ENCODE measurements at regions not wholly inside any gene's neighbourhood (a gene's known extent, or its start where the extent isn't known, plus 50 kb on each side); places are given as distances from the start of the nearest gene placed in this dataset.

- no peak overlapping the region for H3K27ac ChIP-seq
- intact Hi-C loops (cut with DNase I; ENCODE audit: low total_unique reads), result no loop called here
- no peak overlapping the region for H3K4me3 ChIP-seq
- no peaks in the 10 kb centered on the region for H3K4me1 ChIP-seq
- H3K9me3 ChIP-seq, result no peaks in the 10 kb centered on the region
- TF ChIP-seq POLR2A (IDR thresholded peaks at IDR 0.05), result no peak
- TF ChIP-seq, protein P1, sequence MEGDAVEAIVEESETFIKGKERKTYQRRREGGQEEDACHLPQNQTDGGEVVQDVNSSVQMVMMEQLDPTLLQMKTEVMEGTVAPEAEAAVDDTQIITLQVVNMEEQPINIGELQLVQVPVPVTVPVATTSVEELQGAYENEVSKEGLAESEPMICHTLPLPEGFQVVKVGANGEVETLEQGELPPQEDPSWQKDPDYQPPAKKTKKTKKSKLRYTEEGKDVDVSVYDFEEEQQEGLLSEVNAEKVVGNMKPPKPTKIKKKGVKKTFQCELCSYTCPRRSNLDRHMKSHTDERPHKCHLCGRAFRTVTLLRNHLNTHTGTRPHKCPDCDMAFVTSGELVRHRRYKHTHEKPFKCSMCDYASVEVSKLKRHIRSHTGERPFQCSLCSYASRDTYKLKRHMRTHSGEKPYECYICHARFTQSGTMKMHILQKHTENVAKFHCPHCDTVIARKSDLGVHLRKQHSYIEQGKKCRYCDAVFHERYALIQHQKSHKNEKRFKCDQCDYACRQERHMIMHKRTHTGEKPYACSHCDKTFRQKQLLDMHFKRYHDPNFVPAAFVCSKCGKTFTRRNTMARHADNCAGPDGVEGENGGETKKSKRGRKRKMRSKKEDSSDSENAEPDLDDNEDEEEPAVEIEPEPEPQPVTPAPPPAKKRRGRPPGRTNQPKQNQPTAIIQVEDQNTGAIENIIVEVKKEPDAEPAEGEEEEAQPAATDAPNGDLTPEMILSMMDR (IDR thresholded peaks at IDR 0.05), result no peak
- no peaks in the 10 kb centered on the region for H3K36me3 ChIP-seq (ENCODE audit: low read depth, missing control alignments)
- DNase-seq, result no peak
- 89 to 96% methylated on average over 5 of the region's 5 CpGs for WGBS, 2 donors
- H3K27me3 ChIP-seq, result no peaks in the 10 kb centered on the region
Measured at GRCh38 chr1:162939035-162939434, 78.1 kb upstream of the CCDC190 start.

GRCh38 chr1:162937716-162938395, 76.9 kb upstream of the CCDC190 start:
- Histone ChIP-seq H3K27me3 (no peaks in the 10 kb centered on the region), H3K9me3 (no peaks in the 10 kb centered on the region), H3K36me3 (ENCODE audit: low read depth, missing control alignments) (no peaks in the 10 kb centered on the region), H3K27ac (no peak overlapping the region), H3K4me3 (no peak overlapping the region), H3K4me1 (no peaks in the 10 kb centered on the region)
- intact Hi-C loops (cut with DNase I; ENCODE audit: low total_unique reads), result no loop called here
- no peak for DNase-seq
- 85 to 88% methylated on average over 5 of the region's 5 CpGs for WGBS, 2 donors
- TF ChIP-seq POLR2A (IDR thresholded peaks at IDR 0.05), result no peak
- TF ChIP-seq, protein P1 (IDR thresholded peaks at IDR 0.05), result no peak

DNA sequence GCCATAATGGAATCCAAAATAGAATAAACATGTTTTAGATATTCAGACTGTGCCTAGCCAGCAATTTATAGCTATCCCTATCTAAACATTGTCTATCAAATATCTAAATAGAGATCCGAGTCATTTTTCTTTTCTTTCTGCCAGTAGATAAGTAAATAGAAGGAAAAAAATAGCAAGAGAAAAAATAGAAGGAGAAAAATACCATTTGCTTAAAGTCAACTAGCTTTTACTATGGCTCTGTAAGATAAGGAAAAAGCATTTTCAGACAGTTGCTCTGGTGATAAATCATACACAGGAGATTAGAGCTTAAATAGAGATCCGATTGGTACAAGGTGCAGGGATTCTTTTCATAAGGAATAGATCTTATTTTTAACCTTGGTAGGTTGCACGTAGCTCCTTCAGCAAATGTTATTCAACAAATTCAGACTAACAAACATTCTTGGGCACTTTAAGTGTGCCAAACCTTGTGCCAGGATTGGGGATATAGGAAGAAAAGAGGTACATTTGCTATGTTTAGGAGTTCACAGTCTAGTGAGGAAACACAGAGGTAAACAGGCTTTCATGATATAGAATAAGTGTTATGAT, 70.1 kb upstream of the CCDC190 start:
- Histone ChIP-seq H3K4me3 (no peak overlapping the region), H3K27ac (no peak overlapping the region), H3K9me3 (no peaks in the 10 kb centered on the region), H3K4me1 (no peaks in the 10 kb centered on the region), H3K27me3 (no peaks in the 10 kb centered on the region), H3K36me3 (ENCODE audit: low read depth, missing control alignments) (no peaks in the 10 kb centered on the region)
- intact Hi-C loops (cut with DNase I; ENCODE audit: low total_unique reads), result no loop called here
- TF ChIP-seq, protein P1 (IDR thresholded peaks at IDR 0.05), result no peak
- TF ChIP-seq POLR2A (IDR thresholded peaks at IDR 0.05), result no peak
- DNase-seq, result no peak
- 53 to 56% methylated on average over 3 of the region's 3 CpGs for WGBS, 2 donors

GRCh38 chr1:162930532-162930931, 69.6 kb upstream of the CCDC190 start:
- TF ChIP-seq POLR2A (IDR thresholded peaks at IDR 0.05), result no peak
- TF ChIP-seq, protein P1 (IDR thresholded peaks at IDR 0.05), result no peak
- Histone ChIP-seq H3K36me3 (ENCODE audit: low read depth, missing control alignments) (no peaks in the 10 kb centered on the region), H3K9me3 (no peaks in the 10 kb centered on the region), H3K4me1 (no peaks in the 10 kb centered on the region), H3K27ac (no peak overlapping the region), H3K27me3 (no peaks in the 10 kb centered on the region), H3K4me3 (no peak overlapping the region)
- intact Hi-C loops (cut with DNase I; ENCODE audit: low total_unique reads), result no loop called here
- no peak for DNase-seq

DNA sequence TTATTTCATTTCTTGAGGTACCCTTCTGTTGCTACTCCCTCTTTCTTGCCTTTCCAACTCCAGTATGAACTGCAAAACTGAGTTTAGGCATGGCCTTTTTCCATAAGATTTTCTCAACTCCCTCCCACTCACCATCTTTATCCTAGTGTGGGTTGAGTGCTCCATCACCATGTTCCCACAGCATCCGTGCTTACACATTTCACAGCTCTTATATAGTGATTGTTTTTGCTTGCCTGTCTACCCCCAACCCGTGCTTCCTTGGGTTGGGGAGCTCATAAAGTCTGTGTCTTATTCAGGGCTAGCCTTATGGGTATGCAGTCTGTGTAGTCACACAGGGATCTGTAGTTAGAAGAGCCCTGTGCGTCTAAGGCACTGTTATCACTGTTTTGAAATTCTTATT, 68.2 kb upstream of the CCDC190 start:
- intact Hi-C loops (cut with DNase I; ENCODE audit: low total_unique reads), result no loop called here
- H3K4me1 ChIP-seq, result no peaks in the 10 kb centered on the region
- no peaks in the 10 kb centered on the region for H3K27me3 ChIP-seq
- TF ChIP-seq, protein P1 (IDR thresholded peaks at IDR 0.05), result no peak
- TF ChIP-seq POLR2A (IDR thresholded peaks at IDR 0.05), result no peak
- H3K9me3 ChIP-seq, result no peaks in the 10 kb centered on the region
- no peak overlapping the region for H3K27ac ChIP-seq
- WGBS, 2 donors, result 95 to 96% methylated on average over 3 of the region's 3 CpGs
- no peak overlapping the region for H3K4me3 ChIP-seq
- no peaks in the 10 kb centered on the region for H3K36me3 ChIP-seq (ENCODE audit: low read depth, missing control alignments)
- DNase-seq, result no peak

Data from testis (tissue), 2 donors.